BE2C (cell line): ENCODE measurements at regions not wholly inside any gene's neighbourhood (a gene's known extent, or its start where the extent isn't known, plus 50 kb on each side); places are given as distances from the start of the nearest gene placed in this dataset.
"Not testable (repeated sequence)": the region's sequence is repeated elsewhere in the genome, so short reads cannot be mapped to it uniquely, and the experiment has no call there.

Experiments
- DNase-seq: peaks from one replicate; pipeline ENCODE4 v3.0.0-alpha.2; 2020
- H3K27me3 ChIP-seq: fragments of 250-450 bp; sonication (Bioruptor Pico); 2 replicates; pipeline ENCODE4 v1.5.1; 2020; ENCODE audit warnings: mild to moderate bottlenecking
- H3K36me3 ChIP-seq: fragments of 250-450 bp; sonication (Bioruptor Pico); 2 replicates; pipeline ENCODE4 v1.5.1; 2020; ENCODE audit warnings: mild to moderate bottlenecking
- H3K4me1 ChIP-seq: fragments of 250-450 bp; sonication (Bioruptor Pico); 2 replicates; pipeline ENCODE4 v1.5.1; 2020
- H3K4me3 ChIP-seq: 2 replicates; pipeline ENCODE4 v1.5.1; 2011; ENCODE audit warnings: low read depth, low read length
- H3K9me3 ChIP-seq: fragments of 250-450 bp; sonication (Bioruptor Pico); 2 replicates; pipeline ENCODE4 v1.5.1; 2020
- TF ChIP-seq, protein P1 (sequence below): IDR thresholded peaks from 2 replicates; pipeline ENCODE4 v1.5.1; 2012; ENCODE audit warnings: mild to moderate bottlenecking, low read depth, low read length

- peak; percentile 67 for DNase-seq
- Histone ChIP-seq H3K4me1 (no peaks in the 10 kb centered on the region), H3K9me3 (no peaks in the 10 kb centered on the region), H3K36me3 (no peaks in the 10 kb centered on the region), H3K27me3 (no peaks in the 10 kb centered on the region), H3K4me3 (peak overlapping the region; percentile 55)
- TF ChIP-seq, protein P1, sequence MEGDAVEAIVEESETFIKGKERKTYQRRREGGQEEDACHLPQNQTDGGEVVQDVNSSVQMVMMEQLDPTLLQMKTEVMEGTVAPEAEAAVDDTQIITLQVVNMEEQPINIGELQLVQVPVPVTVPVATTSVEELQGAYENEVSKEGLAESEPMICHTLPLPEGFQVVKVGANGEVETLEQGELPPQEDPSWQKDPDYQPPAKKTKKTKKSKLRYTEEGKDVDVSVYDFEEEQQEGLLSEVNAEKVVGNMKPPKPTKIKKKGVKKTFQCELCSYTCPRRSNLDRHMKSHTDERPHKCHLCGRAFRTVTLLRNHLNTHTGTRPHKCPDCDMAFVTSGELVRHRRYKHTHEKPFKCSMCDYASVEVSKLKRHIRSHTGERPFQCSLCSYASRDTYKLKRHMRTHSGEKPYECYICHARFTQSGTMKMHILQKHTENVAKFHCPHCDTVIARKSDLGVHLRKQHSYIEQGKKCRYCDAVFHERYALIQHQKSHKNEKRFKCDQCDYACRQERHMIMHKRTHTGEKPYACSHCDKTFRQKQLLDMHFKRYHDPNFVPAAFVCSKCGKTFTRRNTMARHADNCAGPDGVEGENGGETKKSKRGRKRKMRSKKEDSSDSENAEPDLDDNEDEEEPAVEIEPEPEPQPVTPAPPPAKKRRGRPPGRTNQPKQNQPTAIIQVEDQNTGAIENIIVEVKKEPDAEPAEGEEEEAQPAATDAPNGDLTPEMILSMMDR, result no peak
Measured at GRCh38 chr1:161439280-161440232, 65.7 kb upstream of the FCGR2A start.

DNA sequence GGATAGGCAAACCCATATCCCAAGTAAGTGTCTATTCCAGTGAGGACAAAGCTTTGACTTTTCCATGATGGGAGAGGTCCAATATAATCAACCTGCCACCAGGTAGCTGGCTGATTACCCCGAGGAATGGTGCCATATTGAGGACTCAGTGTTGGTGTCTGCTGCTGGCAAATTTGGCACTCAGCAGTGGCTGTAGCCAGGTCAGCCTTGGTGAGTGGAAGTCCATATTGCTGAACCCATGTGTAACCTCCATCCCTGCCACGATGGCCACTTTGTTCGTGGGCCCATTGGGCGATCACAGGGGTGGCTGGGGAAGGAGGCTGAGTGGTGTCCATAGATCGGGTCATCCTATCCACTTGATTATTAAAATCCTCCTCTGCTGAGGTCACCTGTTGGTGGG is 65.5 kb upstream of the CFAP126 start:
- H3K4me3 ChIP-seq, DNase-seq, H3K4me1 ChIP-seq, H3K27me3 ChIP-seq, H3K9me3 ChIP-seq, H3K36me3 ChIP-seq: not testable (repeated sequence)

- H3K36me3 ChIP-seq, result no peaks in the 10 kb centered on the region
- DNase-seq, result no peak
- H3K4me3 ChIP-seq, result no peak overlapping the region
- H3K27me3 ChIP-seq, result peaks cover 4% of the 10 kb centered on the region; the same call in 1 of the 2 replicates
- H3K9me3 ChIP-seq, result no peaks in the 10 kb centered on the region
- H3K4me1 ChIP-seq, result no peaks in the 10 kb centered on the region
- TF ChIP-seq, protein P1, result no peak
Measured at GRCh38 chr1:161432091-161432490, 64.4 kb upstream of the CFAP126 start.

- Histone ChIP-seq H3K27me3 (peaks cover 4% of the 10 kb centered on the region; the same call in 1 of the 2 replicates), H3K4me3 (peak overlapping the region; percentile 73), H3K9me3 (no peaks in the 10 kb centered on the region), H3K36me3 (no peaks in the 10 kb centered on the region), H3K4me1 (no peaks in the 10 kb centered on the region)
- TF ChIP-seq, protein P1, result no peak
- peak; percentile 59 for DNase-seq
Measured at GRCh38 chr1:161427733-161428516, 60.2 kb upstream of the CFAP126 start.

DNA sequence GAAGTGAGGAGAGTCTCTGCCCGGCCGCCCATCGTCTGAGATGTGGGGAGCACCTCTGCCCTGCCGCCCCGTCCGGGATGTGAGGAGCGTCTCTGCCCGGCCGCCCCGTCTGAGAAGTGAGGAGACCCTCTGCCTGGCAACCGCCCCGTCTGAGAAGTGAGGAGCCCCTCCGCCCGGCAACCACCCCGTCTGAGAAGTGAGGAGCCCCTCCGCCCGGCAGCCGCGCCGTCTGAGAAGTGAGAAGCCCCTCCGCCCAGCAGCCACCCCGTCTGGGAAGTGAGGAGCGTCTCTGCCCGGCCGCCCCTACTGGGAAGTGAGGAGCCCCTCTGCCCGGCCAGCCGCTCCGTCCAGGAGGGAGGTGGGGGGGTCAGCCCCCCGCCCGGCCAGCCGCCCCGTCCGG is 55.2 kb upstream of the CFAP126 start:
- H3K9me3 ChIP-seq, H3K27me3 ChIP-seq, H3K36me3 ChIP-seq, H3K4me1 ChIP-seq, H3K4me3 ChIP-seq, DNase-seq: not testable (repeated sequence)

DNA sequence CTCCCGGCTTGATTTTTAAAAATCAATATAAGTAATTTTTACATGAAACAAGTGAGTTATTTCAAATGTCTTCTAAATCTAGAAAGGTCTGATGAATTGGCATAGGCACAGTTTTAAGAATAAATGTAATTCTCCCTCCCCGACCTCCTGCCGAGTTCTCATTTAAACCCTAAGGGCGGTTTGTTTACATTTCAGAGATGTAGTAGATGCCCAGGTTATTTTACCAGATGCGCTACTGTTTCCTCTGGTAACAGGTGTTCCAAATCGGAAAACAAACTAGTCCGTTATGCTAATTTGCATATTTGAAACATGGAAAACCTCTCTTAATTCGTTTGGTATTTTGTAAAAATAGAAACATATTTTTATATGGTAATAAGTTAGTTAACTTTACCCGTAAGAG is 53.8 kb upstream of the CFAP126 start:
- H3K4me3 ChIP-seq, result peak overlapping the region; percentile 70
- H3K4me1 ChIP-seq, result no peaks in the 10 kb centered on the region
- H3K36me3 ChIP-seq, result no peaks in the 10 kb centered on the region
- TF ChIP-seq, protein P1, result no peak
- H3K9me3 ChIP-seq, result no peaks in the 10 kb centered on the region
- no peaks in the 10 kb centered on the region for H3K27me3 ChIP-seq
- no peak for DNase-seq
